Omental fat pad (tissue), 3 donors: ENCODE measurements at regions not wholly inside any gene's neighbourhood (a gene's known extent, or its start where the extent isn't known, plus 50 kb on each side); places are given as distances from the start of the nearest gene placed in this dataset.
"Not testable (repeated sequence)": the region's sequence is repeated elsewhere in the genome, so short reads cannot be mapped to it uniquely, and the experiment has no call there.

ENCODE experiments used
- ATAC-seq: fragments of 150-250 bp; one replicate; pipeline ENCODE4 v1.9.1; 2016; ENCODE audit warnings: mild to moderate bottlenecking, moderate library complexity; ENCODE audit not compliant: low FRiP score
- DNase-seq: peaks from one replicate; pipeline ENCODE4 v3.0.0-alpha.2; 2019; ENCODE audit warnings: low spot score
- CTCF ChIP-seq, 3 donors: fragments of 450-650 bp; IDR thresholded peaks; one replicate each; pipeline ENCODE4 v1.5.1; 2016 to 2017; ENCODE audit warnings: antibody characterized with exemption in 3 of 3, mild to moderate bottlenecking in 3 of 3, moderate library complexity in 2 of 3

DNA sequence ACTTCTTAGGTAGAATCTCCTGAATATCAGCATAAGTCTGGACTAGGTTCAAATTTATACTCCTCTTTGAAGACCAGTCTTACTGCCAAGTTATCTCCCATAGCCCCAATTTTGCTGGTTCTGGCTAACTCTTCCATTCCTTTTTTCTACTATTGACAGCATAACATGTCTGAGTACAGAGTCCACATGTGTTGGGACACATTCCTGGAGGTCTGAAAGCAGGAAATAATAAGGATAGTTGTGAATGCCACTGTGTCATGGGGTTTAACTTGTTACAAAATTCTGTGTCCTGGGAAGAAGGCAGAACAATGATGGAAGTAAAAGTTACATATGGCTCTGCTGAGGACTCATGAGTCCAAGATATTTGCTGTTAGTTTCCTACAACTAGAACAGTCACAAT is 57.4 kb upstream of the ZBTB20 start:
- DNase-seq: no peak
- no peak for TF ChIP-seq CTCF (IDR thresholded peaks at IDR 0.05)
- no peak for ATAC-seq

DNA sequence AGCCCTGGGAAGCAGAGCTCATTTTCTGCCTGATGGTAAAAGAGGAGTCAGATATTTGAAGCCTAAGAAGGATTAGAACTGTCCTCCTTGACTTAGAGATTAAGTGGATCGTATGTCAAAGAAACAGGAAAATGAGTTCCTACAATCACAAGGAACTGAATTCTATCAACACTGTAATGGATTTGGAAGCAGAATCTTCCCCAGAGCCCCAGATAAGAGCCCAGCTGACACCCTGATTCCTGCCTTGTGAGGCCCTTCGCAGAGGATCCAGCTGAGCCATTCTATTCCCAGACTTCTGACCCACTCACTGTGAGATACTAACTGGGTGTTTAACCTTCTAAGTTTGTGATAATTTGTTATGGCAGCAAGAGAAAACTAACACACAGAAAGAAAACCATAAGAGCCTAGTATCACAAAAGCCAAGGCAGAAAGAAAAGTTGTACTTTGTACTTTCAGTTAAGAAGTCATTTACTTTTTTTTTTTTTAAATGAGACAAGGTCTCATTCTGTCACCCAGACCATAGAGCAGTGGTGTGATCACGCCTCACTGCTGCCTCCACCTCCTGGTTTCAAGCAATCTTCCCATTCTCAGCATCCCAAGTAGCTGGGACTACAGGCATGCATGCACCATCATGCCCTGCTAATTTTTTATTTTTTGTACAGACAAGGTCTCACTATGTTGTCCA is 61.1 kb upstream of the ZBTB20 start:
- ATAC-seq (no peak), DNase-seq (no peak)
- no peak for TF ChIP-seq CTCF (IDR thresholded peaks at IDR 0.05)

GRCh38 chr3:115211810-115212492 is 64.9 kb upstream of the ZBTB20 start:
- TF ChIP-seq CTCF (IDR thresholded peaks at IDR 0.05): no peak
- no peak for DNase-seq
- ATAC-seq: no peak

- no peak for TF ChIP-seq CTCF (IDR thresholded peaks at IDR 0.05)
- no peak for DNase-seq
- no peak for ATAC-seq
Observed at GRCh38 chr3:115212615-115213014, 65.5 kb upstream of the ZBTB20 start.

DNA sequence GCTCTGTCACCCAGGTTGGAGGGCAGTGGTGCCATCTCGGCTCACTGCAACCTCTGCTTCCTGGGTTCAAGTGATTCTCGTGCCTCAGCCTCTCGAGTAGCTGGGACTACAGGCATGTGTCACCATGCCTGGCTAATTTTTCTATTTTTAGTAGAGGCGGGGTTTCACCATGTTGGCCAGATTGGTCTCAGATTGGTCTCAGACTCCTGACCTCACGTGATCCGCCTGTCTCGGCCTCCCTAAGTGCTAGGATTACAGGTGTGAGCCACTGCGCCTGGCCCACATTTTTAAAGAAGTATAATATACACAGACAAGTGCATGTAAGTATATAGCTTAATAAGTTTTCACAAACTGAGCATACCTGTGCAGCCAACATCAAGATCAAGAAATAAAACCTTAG is 66.0 kb upstream of the ZBTB20 start:
- ATAC-seq, DNase-seq: not testable (repeated sequence)

DNA sequence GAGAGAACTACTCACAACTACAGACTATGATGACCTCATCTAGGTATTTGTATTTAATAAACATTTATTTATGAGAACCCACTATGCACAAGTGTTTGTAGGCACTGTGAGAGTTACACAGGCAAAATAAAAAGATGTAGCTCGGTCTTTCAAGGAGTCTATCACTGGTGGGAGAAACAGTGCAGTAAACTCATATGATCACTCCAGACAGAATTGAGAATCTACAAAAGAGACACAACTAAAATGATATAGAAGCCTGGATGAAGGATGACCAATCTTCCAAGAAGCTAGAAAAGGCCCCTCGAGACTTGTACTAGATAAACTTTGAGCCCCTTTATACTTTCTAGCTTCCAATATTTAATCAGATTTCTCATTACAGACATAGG is 70.2 kb upstream of the ZBTB20 start:
- no peak for DNase-seq
- TF ChIP-seq CTCF (IDR thresholded peaks at IDR 0.05): no peak
- no peak for ATAC-seq

DNA sequence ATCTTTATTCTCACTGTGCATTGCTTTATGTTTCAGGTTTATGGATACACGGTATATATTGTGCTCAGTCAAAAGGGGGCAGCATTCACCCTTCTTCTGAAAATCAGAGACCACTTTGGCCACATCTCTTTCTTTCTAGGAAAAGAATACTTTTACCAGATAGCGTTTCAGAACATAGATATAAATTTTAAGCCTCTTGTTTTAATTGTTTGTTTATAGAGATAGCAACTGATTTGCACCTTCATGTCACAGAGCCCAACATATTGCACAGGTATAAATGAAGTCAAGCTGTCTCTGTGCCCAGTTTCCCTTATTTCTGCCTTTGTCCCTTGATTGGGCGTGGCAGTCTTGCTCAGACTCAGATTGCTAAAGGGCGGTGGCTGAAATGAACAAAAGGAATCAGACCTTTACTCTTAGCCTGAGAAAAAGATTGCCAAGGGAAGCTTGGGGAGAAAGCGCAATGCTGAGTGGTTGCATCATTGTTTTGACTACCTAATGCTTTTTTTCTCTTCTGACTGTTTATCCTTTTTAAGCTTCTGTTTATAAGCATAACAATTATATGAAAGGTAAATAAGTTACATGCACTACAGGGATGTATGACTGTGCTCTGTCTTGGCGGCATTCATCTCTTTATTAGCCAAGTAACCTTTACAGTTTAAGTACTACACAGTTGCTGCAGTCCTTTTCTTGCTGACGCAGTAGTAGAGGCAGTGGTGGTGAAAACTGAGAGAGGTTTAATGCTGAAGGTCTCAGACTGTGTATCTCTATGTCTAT is 70.8 kb upstream of the ZBTB20 start:
- TF ChIP-seq CTCF (IDR thresholded peaks at IDR 0.05): peak in 1 of 3 donors; percentile 52
- ATAC-seq (peak; percentile 59), DNase-seq (no peak)
